NCI-H526 (cell line): ENCODE measurements at regions not wholly inside any gene's neighbourhood (a gene's known extent, or its start where the extent isn't known, plus 50 kb on each side); places are given as distances from the start of the nearest gene placed in this dataset.

ENCODE experiments used
- DNase-seq, 2 experiments: peaks; one replicate each; lab custom pipeline; 2025; lab: John Stamatoyannopoulos, UW

DNA sequence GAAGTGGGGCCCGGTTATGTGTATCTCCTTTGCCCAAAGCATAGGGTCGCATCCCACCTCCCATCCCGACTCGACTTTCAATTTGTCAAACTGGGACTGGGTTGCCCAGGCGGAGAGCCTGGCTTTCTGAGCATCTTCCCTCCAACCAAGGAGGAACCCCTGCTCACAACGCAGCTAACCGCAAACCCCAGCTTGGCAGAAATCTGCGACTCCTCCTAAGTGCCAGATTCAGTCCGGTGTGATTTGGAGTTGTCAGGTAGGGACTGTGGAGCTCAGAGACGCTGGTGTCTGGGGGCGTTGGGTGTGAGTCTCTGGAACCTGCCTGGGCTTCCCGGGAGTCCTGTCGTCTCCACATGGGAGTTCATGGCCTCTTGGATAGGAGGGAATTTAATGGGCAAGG is 1126.7 kb downstream of the AACS start:
- no peak for DNase-seq

DNA sequence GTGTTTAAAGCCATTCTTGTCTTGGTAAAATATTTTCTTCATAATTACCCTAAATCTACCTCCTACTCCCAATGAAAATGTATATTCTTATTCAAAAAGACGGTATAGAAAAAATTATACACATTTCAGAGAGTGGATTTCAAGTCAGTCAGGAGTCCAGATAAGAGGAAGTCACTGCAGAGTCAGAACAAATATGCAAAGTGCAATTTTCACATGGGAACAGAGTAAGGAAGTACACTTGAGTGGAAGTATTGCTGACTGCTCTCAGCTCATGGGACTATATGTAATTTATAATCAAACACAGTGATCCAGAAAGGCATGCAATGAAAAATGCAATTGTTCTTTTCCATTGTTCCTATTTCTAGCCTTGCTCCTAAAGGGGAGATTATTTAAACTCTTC is 1128.0 kb downstream of the AACS start:
- DNase-seq, result no peak

DNA sequence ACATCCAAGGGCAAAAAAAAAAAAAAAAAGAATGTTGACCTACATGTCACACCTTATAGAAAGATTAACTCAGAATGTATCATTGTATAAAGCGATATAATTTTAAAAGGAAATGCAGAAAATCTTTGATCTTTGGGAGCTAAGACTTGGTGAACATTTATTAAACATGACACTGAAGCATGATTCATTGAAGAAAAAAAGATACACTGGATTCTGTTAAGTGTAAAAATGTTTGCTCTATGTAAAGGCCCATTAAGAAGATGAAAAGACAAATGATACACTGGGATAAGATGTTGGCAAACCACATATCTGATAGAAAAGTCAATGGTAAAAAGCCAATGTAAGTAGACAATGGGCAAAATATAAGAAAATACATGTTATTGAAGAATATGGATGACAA is 1131.0 kb downstream of the AACS start:
- DNase-seq, result no peak

DNA sequence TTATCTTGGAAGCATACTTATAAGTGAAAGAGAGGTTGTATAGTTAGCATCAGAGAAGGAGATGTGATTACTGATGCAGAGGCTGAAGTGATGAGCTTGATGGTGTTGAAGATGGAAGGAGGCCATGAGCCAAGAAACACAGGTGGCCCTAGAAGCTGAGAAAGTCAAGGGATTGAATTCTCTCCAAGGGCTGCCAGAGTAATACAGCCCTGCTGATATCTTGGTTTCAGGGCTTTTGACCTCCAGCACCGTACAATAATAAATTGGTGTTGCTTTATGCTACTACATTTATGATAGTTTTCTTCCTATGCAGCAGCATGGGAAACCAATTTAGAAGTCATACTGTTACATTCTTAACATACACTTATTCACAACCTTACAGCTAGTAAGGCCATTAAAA is 1133.3 kb downstream of the AACS start:
- no peak for DNase-seq

DNA sequence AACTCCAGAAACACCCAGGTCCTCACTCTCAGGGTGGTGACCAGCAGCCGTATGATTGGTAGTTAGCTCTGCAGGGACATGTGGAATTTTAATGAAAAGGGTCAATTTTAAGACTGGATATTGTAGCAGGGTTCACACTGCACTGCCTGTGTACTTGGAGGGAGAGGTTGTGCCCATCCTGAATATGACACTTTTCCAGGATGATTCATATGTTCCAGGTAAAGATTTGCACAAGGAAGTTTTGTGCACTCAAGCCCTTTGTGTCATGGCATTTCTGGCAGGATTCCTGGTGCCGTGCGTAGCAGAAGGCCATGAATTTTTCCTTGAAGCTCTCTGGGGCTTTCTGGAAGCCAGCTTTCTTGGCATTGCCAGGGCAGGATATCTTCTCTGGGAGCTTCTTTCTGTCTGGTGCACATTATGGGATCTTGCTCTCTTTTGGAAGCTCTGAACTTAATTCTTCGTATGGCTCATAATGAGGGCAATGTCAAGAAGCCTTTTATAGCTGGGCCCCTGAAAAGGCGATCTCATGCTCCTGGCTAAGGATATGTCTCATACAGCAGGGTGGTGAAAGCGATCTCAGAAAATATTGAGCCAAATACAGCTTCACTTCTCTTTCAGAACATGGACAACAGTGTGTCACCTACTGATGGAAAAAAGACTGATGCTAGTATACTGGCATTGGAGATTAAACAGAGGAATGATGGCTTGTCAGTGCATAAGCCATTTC is 1133.9 kb downstream of the AACS start:
- DNase-seq, result no peak

DNA sequence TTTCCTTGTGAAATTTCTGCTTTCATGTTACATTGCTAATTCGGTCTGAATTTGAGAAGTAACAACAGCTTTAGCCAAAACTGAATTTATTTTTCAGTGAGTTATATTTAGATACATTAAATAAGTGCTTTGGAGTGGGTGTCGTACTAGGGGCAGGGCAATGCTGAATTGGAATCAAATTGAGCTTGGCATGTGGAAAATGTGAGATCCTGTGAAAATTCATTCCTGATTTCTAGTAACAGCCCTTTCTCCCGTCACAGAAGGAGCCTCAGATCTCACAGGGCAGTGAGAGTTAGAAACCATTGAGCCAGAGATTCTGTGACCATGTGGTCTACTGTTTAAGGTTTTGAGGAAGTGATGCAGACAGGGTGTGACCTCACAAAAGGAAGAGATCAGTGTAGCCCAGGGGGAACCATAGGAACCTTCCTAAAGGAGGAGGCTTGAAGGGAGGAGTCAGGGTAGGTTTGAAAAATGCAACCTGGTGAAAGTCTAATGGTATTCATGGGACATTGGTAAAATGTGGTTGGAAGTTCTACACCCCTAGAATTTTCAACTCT is 1136.8 kb downstream of the AACS start:
- no peak for DNase-seq

DNA sequence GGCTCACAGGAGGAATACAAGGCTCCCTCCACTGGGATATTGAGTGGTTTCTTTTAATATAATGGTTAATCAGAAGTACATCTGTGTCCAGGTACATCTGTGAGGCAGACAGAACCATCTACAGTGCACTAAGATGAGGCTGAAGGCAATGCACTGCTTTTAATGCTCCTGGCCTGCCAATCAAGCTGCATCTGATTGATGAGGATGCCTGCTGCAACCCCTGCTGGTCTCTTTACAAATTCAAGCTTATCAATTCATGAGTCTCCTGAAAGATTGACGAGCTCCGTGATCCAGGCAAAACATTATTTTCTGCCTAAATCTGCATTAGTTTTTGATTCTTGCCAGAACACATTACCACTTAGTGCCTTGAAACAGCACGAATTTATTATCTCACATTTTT is 1139.1 kb downstream of the AACS start:
- no peak for DNase-seq

DNA sequence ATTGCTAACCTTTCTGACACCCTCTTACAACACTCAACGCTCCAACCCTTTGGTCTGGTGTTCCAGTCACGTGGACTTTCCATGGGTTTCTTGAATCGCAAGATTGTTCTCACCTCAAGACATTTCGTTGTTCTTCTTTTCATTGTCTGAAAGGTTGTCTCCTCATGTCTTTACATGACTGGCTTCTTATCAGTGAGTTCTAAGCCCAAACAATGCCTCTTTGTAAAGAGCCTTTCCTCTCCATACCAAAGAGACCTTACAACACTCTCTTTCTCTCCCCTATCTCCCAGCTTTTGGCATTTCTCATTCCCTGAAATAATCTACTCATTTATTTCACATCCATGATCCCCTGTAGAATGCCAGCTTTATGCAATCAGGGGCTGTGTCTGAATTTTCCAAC is 1144.8 kb downstream of the AACS start:
- DNase-seq, result no peak

DNA sequence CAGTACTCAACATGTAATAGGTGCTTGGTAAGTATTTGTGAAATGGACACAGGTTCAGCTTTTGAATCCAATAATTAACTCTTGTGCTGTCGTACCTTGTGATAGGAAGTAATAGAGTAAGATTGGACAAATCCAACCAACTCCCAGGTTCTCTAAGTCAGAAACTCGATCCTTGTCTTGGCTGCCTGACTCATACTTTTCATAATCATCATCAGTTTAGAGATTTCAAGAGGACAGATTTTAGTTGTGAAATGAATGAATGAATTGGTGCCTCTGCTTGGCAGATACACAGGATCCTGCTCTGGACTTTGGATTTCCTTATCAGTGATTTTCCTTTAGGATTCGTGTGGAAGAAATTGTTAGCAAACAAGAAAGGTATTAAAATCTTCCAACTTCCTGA is 1145.2 kb downstream of the AACS start:
- DNase-seq, result no peak

DNA sequence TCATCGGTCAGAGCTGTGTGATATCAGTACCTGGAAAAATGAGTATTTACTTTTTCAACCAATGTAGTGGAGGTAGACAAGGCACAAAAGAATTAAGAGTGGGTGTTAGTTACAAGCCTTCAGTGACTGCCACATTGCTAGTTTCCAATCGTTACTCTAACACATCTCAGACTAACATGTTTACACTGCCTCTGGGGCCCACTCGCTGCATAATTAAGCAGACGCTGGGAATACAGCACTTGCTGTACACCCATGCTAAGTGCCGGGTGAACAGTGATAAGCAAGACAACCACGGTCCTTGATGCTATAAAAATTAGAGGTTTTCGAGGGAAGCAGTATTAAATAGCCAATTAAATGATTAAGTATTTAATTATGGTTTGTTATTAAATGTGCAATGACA is 1147.6 kb downstream of the AACS start:
- no peak for DNase-seq

DNA sequence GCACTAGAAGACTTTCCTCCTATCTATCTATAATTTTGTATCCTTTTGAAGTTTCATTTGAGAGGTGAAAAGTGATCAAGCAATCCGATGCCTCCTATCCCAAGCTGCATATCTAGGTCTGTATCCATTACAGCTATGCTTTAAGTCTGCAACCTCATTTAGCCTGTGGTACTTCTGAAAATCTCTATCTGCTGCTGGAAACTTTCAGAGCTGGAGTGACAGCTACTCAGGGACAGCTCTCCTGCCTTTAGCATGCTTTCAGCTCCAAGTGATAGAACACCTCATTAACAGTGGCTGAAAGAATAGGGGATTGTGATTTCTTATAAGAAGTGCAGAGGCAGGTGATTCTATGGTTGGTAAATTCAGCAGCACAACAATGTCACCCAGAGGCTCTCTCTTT is 1153.5 kb downstream of the AACS start:
- no peak for DNase-seq

DNA sequence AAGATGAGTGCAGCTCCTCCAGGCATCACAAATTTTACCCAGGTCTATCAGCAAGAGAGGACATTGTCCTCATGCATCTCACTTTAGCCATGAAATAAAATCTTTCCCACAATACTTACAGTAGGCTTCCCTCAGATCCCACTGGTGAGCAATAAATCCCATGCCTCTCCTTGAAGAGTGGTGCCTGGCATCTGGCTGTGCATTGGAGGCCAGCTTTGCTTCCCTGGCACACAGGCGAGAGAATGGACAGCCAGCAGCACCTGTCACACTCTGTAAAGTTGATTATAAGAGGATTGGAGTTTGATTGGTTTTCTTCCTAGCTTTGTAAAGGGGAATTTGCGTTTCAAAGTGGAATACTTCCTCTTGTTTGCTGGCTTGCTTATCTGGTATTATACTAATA is 1153.9 kb downstream of the AACS start:
- no peak for DNase-seq

DNA sequence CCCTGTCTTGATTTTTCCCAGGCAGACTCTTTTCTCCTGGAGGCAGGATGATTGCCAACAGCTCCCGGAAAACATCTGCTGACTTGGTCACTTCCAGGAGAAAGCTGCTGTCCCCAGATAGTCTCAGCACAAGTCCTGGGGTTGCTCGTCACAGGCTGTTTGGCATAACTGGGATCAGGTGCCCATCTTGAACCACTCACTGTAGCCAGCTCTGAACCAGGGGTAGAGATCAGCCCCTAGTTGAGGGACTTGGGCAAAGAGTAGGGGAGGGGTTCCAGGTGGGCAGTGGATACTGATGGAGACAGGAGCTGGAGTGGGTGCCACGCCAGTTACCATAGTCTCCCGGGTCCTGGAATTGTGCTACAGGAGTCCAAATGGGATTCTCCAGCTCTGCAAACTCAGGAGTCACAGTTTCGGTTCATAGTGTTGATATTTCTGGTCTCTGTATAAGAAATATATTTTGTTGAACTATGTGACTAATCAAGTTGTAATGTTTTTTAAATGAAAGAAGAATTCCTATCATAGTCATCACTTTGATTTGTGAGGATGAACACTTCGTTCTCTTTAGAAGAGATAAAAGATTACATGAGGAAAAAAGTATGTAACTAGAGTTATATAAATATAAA is 1154.5 kb downstream of the AACS start:
- no peak for DNase-seq

DNA sequence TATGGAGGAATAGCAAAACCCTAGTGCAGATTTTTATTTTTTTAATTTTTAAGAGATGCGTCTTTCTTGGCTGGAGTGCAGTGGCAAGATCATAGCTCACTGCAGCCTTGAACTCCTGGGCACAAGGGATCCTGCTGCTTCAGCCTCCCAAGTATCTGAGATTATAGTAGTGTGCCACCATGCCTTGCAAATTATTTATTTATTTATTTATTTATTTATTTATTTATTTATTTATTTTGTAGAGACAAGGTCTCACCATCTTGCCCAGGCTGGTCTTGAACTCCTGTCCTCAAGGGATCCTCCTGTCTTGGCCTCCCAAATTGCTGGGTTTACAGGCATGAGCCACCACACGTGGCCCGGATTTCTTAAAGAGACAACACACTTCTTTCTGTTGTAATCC is 1158.8 kb downstream of the AACS start:
- DNase-seq, result no peak

DNA sequence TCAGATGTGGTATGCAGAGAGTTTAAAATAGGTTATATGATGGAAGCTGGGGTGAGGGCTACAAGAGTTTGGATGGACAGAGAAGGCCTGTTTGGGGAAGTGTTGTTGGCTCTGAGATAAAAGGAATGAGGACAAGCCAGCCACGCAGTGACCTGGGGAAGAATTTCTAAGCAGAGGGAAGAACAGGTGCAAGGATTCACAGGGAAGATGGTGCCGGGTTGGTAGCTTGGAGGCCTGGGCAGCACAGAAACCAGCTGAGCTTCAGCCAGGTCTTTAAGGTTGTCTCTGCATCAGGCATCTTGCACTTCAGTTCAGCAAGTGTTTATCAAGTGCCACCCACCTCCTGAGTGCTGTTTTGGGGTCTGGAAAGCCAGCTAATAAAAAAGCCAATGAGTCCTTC is 1163.7 kb downstream of the AACS start:
- no peak for DNase-seq

DNA sequence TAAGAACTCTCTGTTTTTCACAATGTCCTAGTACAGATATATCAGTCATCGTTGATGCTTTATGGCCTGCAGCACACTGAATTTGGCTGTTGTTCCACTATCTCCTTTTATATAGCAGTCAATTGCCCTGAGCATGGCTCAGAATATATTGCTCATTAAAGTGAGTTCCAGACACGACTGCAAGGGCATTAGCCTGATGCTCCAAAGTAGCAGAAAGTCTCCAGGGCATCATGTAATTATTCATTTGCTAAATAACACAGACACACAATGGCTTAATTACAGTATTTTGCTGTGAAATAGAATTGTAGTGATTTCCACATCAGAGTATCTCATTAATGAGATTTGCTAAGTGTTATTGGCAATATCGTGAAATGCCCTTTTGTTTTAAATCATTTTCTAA is 1167.5 kb downstream of the AACS start:
- no peak for DNase-seq

DNA sequence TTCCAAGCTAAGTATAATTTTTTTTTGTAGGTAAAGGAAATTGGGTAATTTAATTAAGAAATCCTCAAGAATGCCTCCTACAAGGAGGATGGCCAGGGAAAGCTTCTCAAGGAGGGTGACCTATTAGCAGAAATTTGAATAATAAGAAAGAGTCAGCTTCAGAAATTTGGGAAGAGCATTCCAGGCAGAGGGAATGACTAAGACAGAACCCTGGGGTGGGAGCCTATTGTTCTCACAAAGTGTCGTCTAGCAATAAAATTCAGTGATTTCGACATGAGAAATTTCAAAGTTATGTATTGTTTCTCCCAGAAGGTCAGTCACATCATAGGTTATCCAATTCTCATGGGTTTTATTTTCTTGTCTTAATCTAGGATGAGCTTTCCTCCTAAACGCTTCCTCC is 1168.4 kb downstream of the AACS start:
- no peak for DNase-seq

DNA sequence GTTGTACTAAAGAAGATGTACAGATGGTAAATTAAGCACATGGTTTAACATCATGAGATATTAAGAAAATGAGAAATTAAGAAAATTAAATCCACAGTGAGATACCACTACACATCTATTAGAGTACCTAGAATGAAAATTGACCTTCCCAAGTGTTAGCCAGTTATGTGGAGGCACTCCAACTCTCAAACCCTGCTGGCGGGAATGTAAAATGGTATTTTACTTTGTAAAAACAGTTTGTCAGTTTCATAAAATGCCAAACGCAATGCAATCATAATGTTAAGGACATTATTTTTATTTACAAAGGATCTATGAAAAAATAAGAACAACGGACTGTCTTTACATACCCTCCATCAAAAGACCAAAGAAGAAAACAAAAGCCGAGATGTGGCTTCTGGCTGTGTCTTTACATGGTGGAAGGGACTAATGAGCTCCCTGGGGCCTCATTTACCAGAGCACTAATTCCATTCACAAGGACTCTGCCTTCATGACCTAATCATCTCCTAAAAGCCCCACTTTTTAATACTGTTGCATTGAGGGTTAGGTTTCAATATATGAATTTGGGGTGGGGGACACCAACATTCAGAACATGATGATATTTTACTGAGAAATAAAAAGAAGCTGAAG is 1178.7 kb downstream of the AACS start:
- no peak for DNase-seq

DNA sequence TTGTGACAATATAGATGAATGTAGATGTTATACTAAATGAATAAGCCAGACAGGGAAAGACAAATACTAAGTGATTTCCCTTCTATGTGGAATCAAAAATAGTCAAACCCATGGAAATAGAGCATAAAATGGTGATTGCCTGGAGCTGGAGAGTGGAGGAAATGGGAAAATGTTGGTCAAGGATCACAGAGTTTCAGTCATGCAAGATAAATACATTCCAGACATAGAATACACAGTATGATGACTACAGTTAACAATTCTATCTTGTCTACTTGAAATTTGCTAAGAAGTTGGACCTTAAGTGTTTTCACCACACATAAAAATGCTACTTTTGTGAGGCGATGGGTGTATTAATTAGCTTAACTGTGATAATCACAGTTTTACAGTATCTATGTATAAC is 1182.7 kb downstream of the AACS start:
- DNase-seq, result no peak

DNA sequence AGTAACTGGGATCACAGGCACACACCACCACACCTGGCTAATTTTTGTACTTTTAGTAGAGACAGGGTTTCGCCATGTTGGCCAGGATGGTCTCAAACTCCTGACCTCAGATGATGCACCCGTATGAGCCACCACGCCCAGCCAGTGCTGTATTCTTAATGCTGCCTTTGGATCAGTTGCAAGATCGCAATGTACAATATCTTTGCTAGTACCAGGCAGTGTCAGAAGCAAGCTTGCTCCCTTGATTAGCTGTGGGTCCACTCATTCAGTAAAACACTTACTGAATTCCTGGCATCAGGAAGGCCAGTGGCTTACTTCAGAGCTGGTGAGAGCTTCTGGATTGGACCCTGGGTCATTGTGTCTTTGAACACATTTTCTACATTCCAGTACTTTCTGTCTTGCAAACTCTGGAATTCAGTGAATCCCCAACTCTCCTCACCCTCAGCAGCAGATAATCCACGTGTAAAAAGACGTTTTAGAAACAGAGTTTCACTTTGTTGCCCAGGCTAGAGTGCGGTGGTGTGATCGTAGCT is 1183.7 kb downstream of the AACS start:
- DNase-seq, result no peak

DNA sequence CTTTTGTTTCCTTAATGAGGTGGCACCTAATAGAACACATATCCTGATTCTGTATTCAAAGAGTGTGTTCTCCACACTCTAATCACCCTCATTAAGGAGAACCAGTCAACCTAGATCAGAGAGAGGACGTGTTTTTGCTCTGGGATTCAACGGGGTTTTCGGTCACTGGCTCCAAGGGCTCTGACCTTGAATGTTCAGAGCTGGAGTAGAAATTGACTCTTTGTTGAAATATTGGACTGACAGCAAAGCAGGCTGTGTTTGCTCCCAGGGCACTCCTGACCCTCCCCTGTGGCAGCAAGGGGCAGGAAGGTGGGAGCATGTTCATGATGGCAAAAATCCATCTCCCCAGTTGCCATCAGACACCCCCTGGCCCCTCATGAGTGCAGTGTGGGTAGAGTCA is 1193.0 kb downstream of the AACS start:
- DNase-seq, result no peak

DNA sequence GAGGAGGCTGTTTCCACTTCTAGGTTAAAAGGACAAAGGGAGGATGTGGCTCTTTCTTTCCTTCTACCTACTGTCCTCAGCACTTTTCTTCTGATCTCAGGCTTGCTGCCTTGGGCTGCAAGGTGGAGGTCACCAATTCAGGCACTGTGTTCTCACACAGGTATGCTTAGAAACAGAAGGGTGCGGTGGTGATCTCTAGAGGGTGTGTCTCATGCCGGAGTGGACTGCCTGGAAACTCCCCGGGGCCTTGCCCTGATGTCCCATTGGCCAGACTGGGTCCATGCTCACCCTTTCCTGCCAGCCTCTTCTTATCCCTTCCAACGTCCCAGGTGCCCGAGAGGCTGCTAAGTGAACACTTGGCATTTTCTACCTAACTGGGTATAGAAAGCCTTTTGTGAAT is 1197.6 kb downstream of the AACS start:
- DNase-seq, result no peak

DNA sequence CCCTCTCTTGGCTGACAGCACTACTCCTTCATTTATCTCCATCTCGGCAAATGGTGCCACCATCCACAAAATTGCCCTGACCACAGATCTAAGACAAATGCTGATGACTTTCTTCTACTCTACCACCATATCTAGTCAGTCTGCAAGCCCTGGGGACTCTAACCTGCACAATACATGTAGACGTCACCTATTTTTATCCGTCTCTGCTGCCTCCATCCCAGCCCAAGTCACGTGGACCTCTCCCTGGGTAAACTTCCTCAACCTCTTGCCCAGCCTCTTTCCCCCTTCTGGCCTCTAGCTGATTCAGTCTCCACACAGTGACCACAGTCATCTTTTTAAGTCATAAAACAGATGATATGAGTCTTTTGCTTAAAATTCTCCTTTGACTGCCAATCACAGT is 1203.0 kb downstream of the AACS start:
- no peak for DNase-seq
